HL-60/S4 treated with phorbol 12-myristate 13-acetate at 8.2 ng/mL for 4 days and 3 days (cell line): ENCODE measurements at regions not wholly inside any gene's neighbourhood (a gene's known extent, or its start where the extent isn't known, plus 50 kb on each side); places are given as distances from the start of the nearest gene placed in this dataset.
"Not testable (repeated sequence)": the region's sequence is repeated elsewhere in the genome, so short reads cannot be mapped to it uniquely, and the experiment has no call there.

Experiments
- in situ Hi-C: fragments of 300-500 bp; cut with MboI; formaldehyde crosslinking; loops from 2 replicates; pipeline ENCODE4 v1.15.0; 2022; ENCODE audit warnings: low sequenced_read_pairs

DNA sequence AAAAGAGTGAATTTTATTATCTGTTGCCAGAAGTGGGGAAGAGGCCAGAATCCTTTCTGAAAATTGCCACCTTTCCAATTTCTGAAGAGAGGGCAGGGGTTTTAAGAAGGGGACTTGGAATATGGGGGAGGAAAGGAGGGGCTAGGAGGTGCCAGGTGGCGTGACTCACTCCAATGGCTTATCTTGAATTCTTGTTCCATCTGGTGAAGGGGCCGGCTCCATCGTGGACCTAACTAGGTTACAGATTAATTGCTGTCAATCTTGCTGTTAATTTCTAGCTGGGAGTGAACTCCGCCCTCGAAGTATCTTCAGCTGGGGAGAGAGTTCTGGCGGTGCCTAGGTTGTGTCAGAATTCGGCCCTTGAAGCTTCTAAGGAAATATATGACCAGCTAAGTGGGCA, 138.7 kb downstream of the YTHDC2 start:
- in situ Hi-C loops, result no loop called here

GRCh38 chr5:113654828-113655227, 141.3 kb downstream of the YTHDC2 start:
- in situ Hi-C loops, result no loop called here

GRCh38 chr5:113660206-113660605, 146.7 kb downstream of the YTHDC2 start:
- in situ Hi-C loops, result no loop called here

DNA sequence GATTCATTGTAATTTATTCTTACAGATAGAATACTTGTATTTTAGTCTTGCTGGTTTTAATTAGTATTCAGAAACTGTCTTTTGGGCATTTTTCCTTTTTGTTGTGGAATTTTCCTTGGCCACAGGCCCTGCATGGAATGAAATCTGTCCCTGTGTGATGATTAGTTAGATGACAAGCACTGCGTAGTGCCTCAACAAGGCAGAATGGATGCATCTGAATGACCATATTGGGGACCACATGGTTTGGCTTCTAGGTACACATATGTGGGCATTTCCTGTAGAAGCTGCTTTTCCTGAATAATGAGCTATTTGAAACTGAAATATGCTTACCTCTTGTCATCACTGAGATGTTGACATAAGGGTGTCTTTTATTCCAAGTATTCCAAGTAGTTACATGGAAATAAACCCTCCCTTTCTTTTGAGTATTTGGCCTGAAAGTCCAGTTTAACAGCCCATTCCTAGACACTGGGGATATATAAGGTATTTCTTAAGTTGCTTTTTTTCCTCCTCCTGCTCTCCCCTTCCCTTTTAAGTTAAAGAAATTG, 147.3 kb downstream of the YTHDC2 start:
- in situ Hi-C loops, result no loop called here

- in situ Hi-C loops, result no loop called here
These were observed 150.5 kb downstream of the YTHDC2 start for GRCh38 chr5:113663879-113664541.

- in situ Hi-C loops, result no loop called here
These were observed 159.5 kb downstream of the YTHDC2 start for GRCh38 chr5:113673041-113673440.

GRCh38 chr5:113675166-113675565, 161.7 kb downstream of the YTHDC2 start:
- in situ Hi-C loops, result no loop called here

DNA sequence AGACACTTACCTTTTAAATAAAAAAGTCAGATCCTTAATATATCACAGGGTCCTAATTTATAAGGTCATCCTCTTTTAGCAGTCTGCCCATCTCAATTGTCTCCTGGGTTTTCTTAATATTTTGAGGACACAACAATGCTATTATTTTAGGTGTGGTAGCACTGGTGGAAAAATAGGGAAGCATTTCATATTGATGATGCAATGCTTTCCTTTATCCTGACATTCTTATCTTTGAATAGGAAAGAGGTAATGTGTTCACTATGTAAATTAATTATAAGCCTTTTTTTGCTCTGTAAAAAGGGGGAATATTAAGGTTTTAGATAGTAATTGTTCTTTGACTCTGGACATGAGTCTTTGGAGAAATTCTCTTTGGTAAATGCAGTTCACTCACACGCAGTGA, 164.7 kb downstream of the YTHDC2 start:
- in situ Hi-C loops, result no loop called here

DNA sequence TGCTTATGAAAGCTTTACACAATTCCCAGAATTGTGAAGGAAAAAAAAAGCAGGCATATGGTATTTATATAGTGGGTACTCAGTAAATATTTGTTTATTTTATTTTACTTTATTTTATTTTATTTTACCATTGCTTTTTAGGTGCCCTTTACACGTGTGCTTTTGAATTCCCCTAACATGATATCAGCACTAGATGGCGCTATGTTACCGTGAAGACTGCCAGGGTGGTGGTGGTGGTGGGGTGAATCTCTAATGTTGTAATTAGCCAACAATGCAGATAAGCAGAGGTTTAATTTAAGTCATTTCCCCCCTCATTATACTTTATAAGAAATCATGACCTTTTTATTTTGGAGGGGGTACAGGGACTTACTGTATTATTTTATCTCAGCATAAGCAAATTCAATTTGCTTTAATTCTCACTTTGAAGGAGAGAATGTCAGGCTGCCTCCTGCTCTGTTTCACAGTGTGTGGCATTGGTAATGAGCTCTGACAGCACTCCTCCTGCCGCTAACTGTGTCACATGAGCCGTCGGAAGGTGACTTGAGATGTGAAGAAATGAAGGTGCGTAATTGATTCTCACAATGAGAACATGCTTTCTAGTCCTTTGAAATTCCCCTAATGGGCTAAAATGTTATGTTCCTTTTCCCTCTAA, 165.6 kb downstream of the YTHDC2 start:
- in situ Hi-C loops, result no loop called here

- in situ Hi-C loops, result no loop called here
These were observed 167.0 kb downstream of the YTHDC2 start for GRCh38 chr5:113680534-113680933.

GRCh38 chr5:113682497-113683136, 169.1 kb downstream of the YTHDC2 start:
- in situ Hi-C loops, result no loop called here

DNA sequence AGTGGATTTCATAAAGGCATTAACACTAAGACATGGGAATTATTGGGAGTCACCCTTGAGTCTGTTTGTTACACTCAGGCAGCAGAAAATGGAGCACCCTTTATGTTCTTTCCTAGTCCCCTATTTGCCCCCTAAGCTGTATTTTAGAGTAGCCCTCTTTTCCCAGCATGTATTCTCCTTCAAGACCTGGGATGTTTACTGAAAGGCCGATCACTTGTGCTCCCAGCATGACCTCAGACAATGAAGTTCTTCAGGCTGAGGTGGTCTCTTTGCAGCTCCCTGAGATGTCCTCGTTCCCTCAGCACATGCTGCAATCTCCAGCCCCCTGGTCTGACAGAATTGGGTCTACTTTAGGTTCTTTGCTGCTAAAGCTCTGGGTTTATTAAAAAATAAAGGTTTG, 169.7 kb downstream of the YTHDC2 start:
- in situ Hi-C loops, result no loop called here

DNA sequence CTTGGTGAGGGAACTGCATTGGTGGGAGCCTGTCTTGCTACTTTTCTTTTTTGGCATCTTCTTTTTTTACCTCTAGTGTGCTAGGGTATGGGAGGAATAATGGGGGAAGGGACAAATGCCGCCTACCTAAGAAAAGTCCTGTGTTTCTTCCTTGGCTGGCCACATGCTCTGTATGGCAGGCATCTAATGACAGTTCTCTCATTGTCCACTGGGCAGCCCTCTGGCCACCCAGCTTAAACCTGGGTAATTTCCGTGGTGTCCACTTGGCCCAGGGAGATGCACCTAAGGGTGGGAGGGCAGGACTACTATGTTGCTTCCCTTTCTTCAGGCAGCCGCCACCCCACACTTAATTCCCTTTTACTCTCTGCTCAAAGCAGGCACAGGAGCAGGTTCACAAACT, 173.1 kb downstream of the YTHDC2 start:
- in situ Hi-C loops, result no loop called here

DNA sequence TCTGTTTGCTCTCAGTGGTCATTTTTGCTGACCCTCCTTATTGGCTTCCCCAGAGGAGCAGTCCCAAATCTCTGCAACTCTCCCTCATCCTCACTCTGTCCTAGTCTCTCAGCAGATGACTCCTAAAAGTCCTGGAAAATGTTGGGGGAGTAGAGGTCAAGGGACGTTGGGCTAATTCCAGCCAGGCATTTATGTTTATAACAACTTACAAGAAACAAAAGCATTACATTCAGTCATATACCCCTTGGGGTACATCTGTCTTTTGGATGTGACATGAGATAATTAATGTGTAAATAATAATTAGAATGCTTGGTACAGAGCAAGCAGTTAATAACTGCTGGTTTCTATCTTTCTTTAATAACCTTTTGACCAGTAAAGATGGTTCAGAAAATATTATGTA, 176.2 kb downstream of the YTHDC2 start:
- in situ Hi-C loops, result no loop called here

- in situ Hi-C loops, result no loop called here
These were observed 179.0 kb downstream of the YTHDC2 start for GRCh38 chr5:113692466-113692865.

GRCh38 chr5:113692891-113693457, 179.5 kb downstream of the YTHDC2 start:
- in situ Hi-C loops, result no loop called here

GRCh38 chr5:113693701-113694100, 180.2 kb downstream of the YTHDC2 start:
- in situ Hi-C loops, result no loop called here

DNA sequence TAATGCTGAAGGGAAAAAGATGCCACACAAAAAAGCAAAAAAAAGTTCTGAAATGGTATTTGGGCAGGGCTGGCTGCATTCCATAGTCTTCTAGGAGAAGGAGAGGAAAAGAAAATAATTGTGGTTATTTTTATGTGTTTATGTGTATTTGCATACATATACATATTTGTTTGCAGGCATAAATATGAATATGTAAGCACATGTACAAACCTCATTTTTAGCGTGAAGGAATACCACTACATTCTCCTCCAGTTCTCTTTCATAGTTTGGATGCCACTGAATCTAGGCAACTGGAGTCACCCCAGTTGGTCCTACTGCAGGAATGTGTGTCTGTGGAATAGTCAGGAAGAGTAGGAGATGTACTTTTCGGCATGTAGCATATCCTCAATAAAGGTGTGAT, 181.1 kb downstream of the YTHDC2 start:
- in situ Hi-C loops, result no loop called here

DNA sequence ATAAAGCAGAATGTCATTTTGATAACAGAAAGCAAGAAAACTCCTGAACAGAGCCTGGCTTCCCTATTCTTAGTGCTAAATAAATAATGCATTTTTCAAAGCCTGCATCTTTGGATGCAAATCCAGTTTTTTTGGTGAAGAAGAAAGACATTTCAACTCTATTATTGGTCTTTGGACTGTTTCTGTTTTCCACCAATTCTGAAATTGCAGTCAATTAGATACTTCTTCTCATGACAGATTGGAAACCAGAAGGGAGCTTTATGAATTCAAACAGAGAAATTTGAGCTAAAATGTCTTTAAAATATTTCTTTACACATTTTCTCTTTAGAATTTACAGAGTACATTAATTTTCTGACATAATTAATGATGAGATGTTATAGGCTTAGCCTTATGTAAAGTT, 189.8 kb downstream of the YTHDC2 start:
- in situ Hi-C loops, result no loop called here

DNA sequence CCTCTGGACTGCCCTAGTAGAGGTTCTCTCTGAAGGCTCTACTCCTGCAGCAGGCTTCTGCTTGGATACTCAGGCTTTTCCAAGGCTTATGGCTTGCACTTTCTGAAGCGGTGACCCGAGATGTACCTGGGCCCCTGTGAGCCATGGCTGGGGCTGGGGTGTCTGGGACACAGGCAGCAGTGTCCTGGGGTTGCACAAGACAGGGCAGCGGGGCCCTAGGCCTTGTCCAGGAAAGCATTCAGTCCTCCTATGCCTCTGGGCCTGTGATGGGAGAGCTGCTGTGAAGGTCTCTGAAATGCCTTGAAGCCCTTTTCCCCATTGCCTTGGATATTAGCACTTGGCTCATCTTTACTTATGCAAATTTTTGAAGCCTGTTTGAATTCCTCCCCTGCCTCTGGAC, 192.2 kb downstream of the YTHDC2 start:
- in situ Hi-C loops, result no loop called here

DNA sequence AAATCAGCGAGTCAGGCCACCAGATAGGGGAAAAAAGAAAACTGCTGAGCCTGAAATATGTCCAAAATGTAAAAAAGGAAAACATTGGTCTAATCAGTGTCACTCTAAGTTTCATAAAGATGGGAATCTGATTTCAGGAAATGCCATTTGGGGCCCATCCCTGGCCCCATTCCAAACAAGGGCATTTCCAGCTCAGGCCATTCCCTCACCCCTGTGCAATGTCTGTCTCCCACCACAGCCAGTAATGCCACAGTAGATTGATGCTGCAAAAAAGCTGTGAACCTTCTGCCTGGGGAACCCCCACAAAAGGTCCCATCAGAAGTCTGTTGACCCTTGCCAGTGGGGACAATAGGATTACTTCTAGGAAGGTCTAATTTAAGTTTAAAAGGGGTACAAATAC, 199.6 kb downstream of the YTHDC2 start:
- in situ Hi-C loops, result no loop called here

DNA sequence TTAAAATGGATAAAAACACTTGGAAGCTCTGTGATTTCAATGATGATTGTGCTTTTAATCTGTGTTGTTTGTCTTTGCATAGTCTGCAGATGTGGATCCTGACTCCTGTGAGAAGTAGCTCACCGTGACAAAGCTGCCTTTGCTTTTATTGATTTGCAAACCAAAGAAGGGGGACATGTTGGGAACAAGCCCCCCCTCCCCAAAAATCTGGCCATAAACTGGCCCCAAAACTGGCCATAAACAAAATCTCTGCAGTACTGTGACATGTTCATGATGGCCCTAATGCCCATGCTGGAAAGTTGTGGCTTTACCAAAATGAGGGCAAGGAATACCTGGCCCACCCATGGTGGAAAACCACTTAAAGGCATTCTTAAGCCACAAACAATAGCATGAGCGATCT, 202.4 kb downstream of the YTHDC2 start:
- in situ Hi-C loops, result not testable (repeated sequence)
